ENCODE measurements at regions not wholly inside any gene's neighbourhood (a gene's known extent, or its start where the extent isn't known, plus 50 kb on each side); places are given as distances from the start of the nearest gene placed in this dataset.

- Histone ChIP-seq H3K27me3 (replicated peaks in 1 of 4; ENCODE audit: control extremely low read depth in 1 of 4, control insufficient read depth in 3 of 4, insufficient read depth in 4 of 4, low read length in 3 of 4) (no peaks in the 10 kb centered on the region), H4K20me1 (ENCODE audit: control insufficient read depth, insufficient read depth, low read length, poor library complexity, severe bottlenecking) (no peaks in the 10 kb centered on the region), H3K27ac (ENCODE audit: low read length in 2 of 2) (no peak overlapping the region), H3K4me3 (ENCODE audit: control extremely low read depth in 1 of 5, extremely low read depth in 1 of 5, insufficient read depth in 1 of 5, low read depth in 2 of 5, low read length in 4 of 5) (no peak overlapping the region), H3K9me3 (ENCODE audit: control extremely low read depth in 1 of 3, control insufficient read depth in 2 of 3, insufficient read depth in 1 of 3, low read length in 2 of 3) (no peaks in the 10 kb centered on the region), H2AFZ (ENCODE audit: insufficient read depth, low read depth, low read length, poor library complexity, severe bottlenecking) (no peak overlapping the region), H3K36me3 (replicated peaks in 1 of 2; ENCODE audit: control extremely low read depth in 1 of 2, control insufficient read depth in 1 of 2, extremely low read depth in 1 of 2, insufficient read depth in 2 of 2, low read length in 1 of 2) (no peaks in the 10 kb centered on the region), H3K4me2 (replicated peaks; ENCODE audit: low read depth, low read length, poor library complexity, severe bottlenecking) (no peak overlapping the region), H3K79me2 (ENCODE audit: control insufficient read depth, insufficient read depth, low read length) (no peaks in the 10 kb centered on the region), H3K9ac (ENCODE audit: low read length) (no peak overlapping the region), H3K4me1 (ENCODE audit: control insufficient read depth in 2 of 2, insufficient read depth in 2 of 2, low read length in 2 of 2) (no peaks in the 10 kb centered on the region)
- TF ChIP-seq EZH2 (IDR thresholded peaks at IDR 0.05; ENCODE audit: borderline replicate concordance, insufficient read depth, low read depth, low read length, poor library complexity, severe bottlenecking), result no peak
- TF ChIP-seq CTCF (IDR thresholded peaks at IDR 0.05), result no peak
- Mint-ChIP-seq H3K4me3 (no peak overlapping the region), H3K27ac (no peak overlapping the region), H3K9me3 (ENCODE audit: insufficient read depth) (no peaks in the 10 kb centered on the region), H3K27me3 (peaks cover 7% of the 10 kb centered on the region), H3K4me1 (no peaks in the 10 kb centered on the region)
- CTCF ChIA-PET, result no interaction called here
- POLR2A ChIA-PET, result no interaction called here
- DNase-seq (no peak), ATAC-seq (ENCODE audit: low read depth) (no peak)
- intact Hi-C loops (cut with micrococcal nuclease), result no loop called here
- WGBS (ENCODE audit: insufficient coverage), result 69% methylated on average over 8 of the region's 10 CpGs
These were observed 356.1 kb downstream of the OMA1 start for GRCh38 chr1:58190267-58190988.

DNA sequence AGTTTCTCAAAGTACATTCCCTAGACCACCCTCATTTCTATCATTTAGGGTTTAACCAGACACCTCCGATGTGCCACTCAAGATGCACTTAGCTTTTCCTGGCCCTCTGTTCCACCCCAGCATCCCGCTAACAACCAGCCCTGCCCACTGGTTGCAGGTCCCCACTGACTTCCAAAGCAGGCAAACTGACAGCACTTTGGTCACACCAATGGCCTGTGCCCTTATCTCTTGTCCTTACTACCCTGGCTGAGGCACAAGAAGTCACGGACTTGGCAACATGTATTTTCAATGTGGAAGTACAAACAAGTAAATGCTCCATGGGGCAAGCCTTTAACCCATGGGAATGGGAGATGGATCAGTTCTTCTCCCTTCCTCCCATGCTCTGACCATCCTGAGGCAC is 357.1 kb downstream of the OMA1 start:
- whole genome bisulfite sequencing (ENCODE audit: insufficient coverage), result 79% methylated on average over 2 of the region's 3 CpGs
- Mint-ChIP-seq H3K4me3 (no peak overlapping the region), H3K27me3 (peaks cover 7% of the 10 kb centered on the region), H3K27ac (no peak overlapping the region), H3K4me1 (no peaks in the 10 kb centered on the region), H3K9me3 (ENCODE audit: insufficient read depth) (no peaks in the 10 kb centered on the region)
- Histone ChIP-seq H4K20me1 (ENCODE audit: control insufficient read depth, insufficient read depth, low read length, poor library complexity, severe bottlenecking) (no peaks in the 10 kb centered on the region), H2AFZ (ENCODE audit: insufficient read depth, low read depth, low read length, poor library complexity, severe bottlenecking) (no peak overlapping the region), H3K27me3 (replicated peaks in 1 of 4; ENCODE audit: control extremely low read depth in 1 of 4, control insufficient read depth in 3 of 4, insufficient read depth in 4 of 4, low read length in 3 of 4) (no peaks in the 10 kb centered on the region), H3K36me3 (replicated peaks in 1 of 2; ENCODE audit: control extremely low read depth in 1 of 2, control insufficient read depth in 1 of 2, extremely low read depth in 1 of 2, insufficient read depth in 2 of 2, low read length in 1 of 2) (no peaks in the 10 kb centered on the region), H3K79me2 (ENCODE audit: control insufficient read depth, insufficient read depth, low read length) (no peaks in the 10 kb centered on the region), H3K4me3 (ENCODE audit: control extremely low read depth in 1 of 5, extremely low read depth in 1 of 5, insufficient read depth in 1 of 5, low read depth in 2 of 5, low read length in 4 of 5) (no peak overlapping the region), H3K4me2 (replicated peaks; ENCODE audit: low read depth, low read length, poor library complexity, severe bottlenecking) (no peak overlapping the region), H3K4me1 (ENCODE audit: control insufficient read depth in 2 of 2, insufficient read depth in 2 of 2, low read length in 2 of 2) (no peaks in the 10 kb centered on the region), H3K27ac (ENCODE audit: low read length in 2 of 2) (no peak overlapping the region), H3K9me3 (ENCODE audit: control extremely low read depth in 1 of 3, control insufficient read depth in 2 of 3, insufficient read depth in 1 of 3, low read length in 2 of 3) (no peaks in the 10 kb centered on the region), H3K9ac (ENCODE audit: low read length) (no peak overlapping the region)
- CTCF ChIA-PET, result no interaction called here
- TF ChIP-seq EZH2 (IDR thresholded peaks at IDR 0.05; ENCODE audit: borderline replicate concordance, insufficient read depth, low read depth, low read length, poor library complexity, severe bottlenecking), result no peak
- TF ChIP-seq CTCF (IDR thresholded peaks at IDR 0.05), result no peak
- intact Hi-C loops (cut with micrococcal nuclease), result no loop called here
- POLR2A ChIA-PET, result no interaction called here
- DNase-seq, result no peak
- no peak for ATAC-seq (ENCODE audit: low read depth)
